OCI-LY3 (cell line): ENCODE measurements at regions not wholly inside any gene's neighbourhood (a gene's known extent, or its start where the extent isn't known, plus 50 kb on each side); places are given as distances from the start of the nearest gene placed in this dataset.
"Not testable (repeated sequence)": the region's sequence is repeated elsewhere in the genome, so short reads cannot be mapped to it uniquely, and the experiment has no call there.

ENCODE experiments used
- CTCF ChIP-seq: fragments of 200-600, 300-600 bp; sonication (generic); IDR thresholded peaks from 2 replicates; pipeline ENCODE4 v1.5.1; 2014; ENCODE audit warnings: antibody characterized with exemption, low read length, low read depth
- EZH2phosphoT487 ChIP-seq: fragments of 200-600 bp; shearing (Covaris generic); IDR thresholded peaks from 2 replicates; pipeline ENCODE4 v1.6.1; 2018; ENCODE audit warnings: antibody characterized with exemption, mixed run types, low read depth

- TF ChIP-seq CTCF, EZH2phosphoT487: not testable (repeated sequence)
Measured at GRCh38 chr9:42325142-42325541, 141.7 kb downstream of the SPATA31A6 start.
